ENCODE measurements at regions not wholly inside any gene's neighbourhood (a gene's known extent, or its start where the extent isn't known, plus 50 kb on each side); places are given as distances from the start of the nearest gene placed in this dataset.
A peak's percentile ranks its signal among the peaks of the same experiment; 100 is the strongest.

DNA sequence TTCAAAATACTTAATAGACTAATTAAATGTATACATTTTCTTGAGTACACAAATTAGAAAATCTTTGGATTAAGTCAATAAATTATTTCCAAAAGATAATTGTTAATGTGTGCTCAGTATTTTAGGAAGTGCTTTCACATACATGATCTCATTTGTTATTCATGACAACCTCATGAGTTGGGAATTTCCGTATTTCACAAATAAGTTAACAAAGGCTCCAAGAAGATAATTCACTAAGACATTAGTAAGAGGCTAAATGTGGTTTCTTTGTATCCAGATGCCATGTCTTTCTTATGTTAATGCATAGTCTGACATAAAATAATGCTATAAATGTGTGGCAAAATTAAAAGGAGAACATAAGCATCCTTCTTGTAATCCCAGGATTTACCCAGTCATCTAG is 79.5 kb upstream of the TCF21 start:
- H4K5ac ChIP-seq (ENCODE audit: low read depth, low read length), result no peak overlapping the region
- H3K4me2 ChIP-seq (ENCODE audit: low read depth, low read length), result no peak overlapping the region
- no TSS peak for BruUV-seq (replicated peaks)
- WGBS, 2 experiments (ENCODE audit: extremely low coverage in 2 of 2, insufficient read length in 1 of 2), result no CpG with 5 or more reads among the region's 1 CpG
- no peak for TF ChIP-seq MXI1 (IDR thresholded peaks at IDR 0.05; ENCODE audit: borderline replicate concordance, low read depth, low read length)
- no peak for TF ChIP-seq CEBPB (IDR thresholded peaks at IDR 0.05; ENCODE audit: low read depth, low read length)
- no peak for TF ChIP-seq BHLHE40 (IDR thresholded peaks at IDR 0.05; ENCODE audit: low read depth, low read length)
- TF ChIP-seq NFE2L2 (IDR thresholded peaks at IDR 0.05; ENCODE audit: low read depth, low read length), result no peak
- TF ChIP-seq, protein P1, sequence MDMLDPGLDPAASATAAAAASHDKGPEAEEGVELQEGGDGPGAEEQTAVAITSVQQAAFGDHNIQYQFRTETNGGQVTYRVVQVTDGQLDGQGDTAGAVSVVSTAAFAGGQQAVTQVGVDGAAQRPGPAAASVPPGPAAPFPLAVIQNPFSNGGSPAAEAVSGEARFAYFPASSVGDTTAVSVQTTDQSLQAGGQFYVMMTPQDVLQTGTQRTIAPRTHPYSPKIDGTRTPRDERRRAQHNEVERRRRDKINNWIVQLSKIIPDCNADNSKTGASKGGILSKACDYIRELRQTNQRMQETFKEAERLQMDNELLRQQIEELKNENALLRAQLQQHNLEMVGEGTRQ (IDR thresholded peaks at IDR 0.05; ENCODE audit: low read depth, low read length), result no peak
- TF ChIP-seq MAZ (IDR thresholded peaks at IDR 0.05; ENCODE audit: borderline replicate concordance, low read depth, low read length), result no peak
- no peak for TF ChIP-seq FOS (IDR thresholded peaks at IDR 0.05; ENCODE audit: low read depth, low read length)
- no peak for TF ChIP-seq RFX5 (IDR thresholded peaks at IDR 0.05; ENCODE audit: low read depth, low read length)
- TF ChIP-seq, protein P2, sequence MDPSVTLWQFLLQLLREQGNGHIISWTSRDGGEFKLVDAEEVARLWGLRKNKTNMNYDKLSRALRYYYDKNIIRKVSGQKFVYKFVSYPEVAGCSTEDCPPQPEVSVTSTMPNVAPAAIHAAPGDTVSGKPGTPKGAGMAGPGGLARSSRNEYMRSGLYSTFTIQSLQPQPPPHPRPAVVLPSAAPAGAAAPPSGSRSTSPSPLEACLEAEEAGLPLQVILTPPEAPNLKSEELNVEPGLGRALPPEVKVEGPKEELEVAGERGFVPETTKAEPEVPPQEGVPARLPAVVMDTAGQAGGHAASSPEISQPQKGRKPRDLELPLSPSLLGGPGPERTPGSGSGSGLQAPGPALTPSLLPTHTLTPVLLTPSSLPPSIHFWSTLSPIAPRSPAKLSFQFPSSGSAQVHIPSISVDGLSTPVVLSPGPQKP (IDR thresholded peaks at IDR 0.05; ENCODE audit: borderline replicate concordance, low read depth, low read length), result no peak
- no peak for TF ChIP-seq POLR2A (IDR thresholded peaks at IDR 0.05; ENCODE audit: low read depth, low read length)
- no peak for TF ChIP-seq SMC3 (IDR thresholded peaks at IDR 0.05; ENCODE audit: low read depth, low read length)
- TF ChIP-seq, protein P3, sequence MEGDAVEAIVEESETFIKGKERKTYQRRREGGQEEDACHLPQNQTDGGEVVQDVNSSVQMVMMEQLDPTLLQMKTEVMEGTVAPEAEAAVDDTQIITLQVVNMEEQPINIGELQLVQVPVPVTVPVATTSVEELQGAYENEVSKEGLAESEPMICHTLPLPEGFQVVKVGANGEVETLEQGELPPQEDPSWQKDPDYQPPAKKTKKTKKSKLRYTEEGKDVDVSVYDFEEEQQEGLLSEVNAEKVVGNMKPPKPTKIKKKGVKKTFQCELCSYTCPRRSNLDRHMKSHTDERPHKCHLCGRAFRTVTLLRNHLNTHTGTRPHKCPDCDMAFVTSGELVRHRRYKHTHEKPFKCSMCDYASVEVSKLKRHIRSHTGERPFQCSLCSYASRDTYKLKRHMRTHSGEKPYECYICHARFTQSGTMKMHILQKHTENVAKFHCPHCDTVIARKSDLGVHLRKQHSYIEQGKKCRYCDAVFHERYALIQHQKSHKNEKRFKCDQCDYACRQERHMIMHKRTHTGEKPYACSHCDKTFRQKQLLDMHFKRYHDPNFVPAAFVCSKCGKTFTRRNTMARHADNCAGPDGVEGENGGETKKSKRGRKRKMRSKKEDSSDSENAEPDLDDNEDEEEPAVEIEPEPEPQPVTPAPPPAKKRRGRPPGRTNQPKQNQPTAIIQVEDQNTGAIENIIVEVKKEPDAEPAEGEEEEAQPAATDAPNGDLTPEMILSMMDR (conservative IDR thresholded peaks at IDR 0.05; ENCODE audit: low read depth, low read length), result no peak
- no peak for TF ChIP-seq RAD21 (IDR thresholded peaks at IDR 0.05; ENCODE audit: low read length)
- TF ChIP-seq RCOR1 (IDR thresholded peaks at IDR 0.05; ENCODE audit: insufficient replicate concordance, low read length), result no peak
- TF ChIP-seq MAFK (IDR thresholded peaks at IDR 0.05; ENCODE audit: low read depth, low read length), result no peak
- TF ChIP-seq CHD1 (IDR thresholded peaks at IDR 0.05; ENCODE audit: low read depth, low read length), result no peak
- H2BK15ac ChIP-seq (ENCODE audit: low read depth, low read length), result no peak overlapping the region
- H3K4me3 ChIP-seq (ENCODE audit: insufficient read depth, low read depth, low read length), result no peak overlapping the region
- no peak overlapping the region for H2AK5ac ChIP-seq (ENCODE audit: low read depth, low read length)
- no peak overlapping the region for H2AK9ac ChIP-seq (replicated peaks; ENCODE audit: low read depth, low read length, poor library complexity)
- H2BK120ac ChIP-seq (ENCODE audit: low read depth, low read length), result no peak overlapping the region
- 0 out of 2 replicates have a peak overlapping the region, but pooled peaks have one; percentile 10 for H3K14ac ChIP-seq (replicated peaks; ENCODE audit: low read depth, low read length)
- no peak overlapping the region for H4K8ac ChIP-seq (ENCODE audit: low read depth in 2 of 2, low read length in 2 of 2)
- dilution Hi-C loops (cut with HindIII; ENCODE audit: low sequenced_read_pairs, unreplicated experiment), result no loop called here
- CTCF ChIA-PET, result no interaction called here
- intact Hi-C loops (cut with micrococcal nuclease), result no loop called here
- no peak overlapping the region for H2AFZ ChIP-seq (replicated peaks; ENCODE audit: low read length, poor library complexity)
- no peaks in the 10 kb centered on the region for H3K27me3 ChIP-seq (ENCODE audit: control insufficient read depth, insufficient read depth, low read length)
- no peaks in the 10 kb centered on the region for H3K9me1 ChIP-seq (ENCODE audit: insufficient read depth, low read length)
- no peak overlapping the region for H2BK20ac ChIP-seq (ENCODE audit: low read depth, low read length)
- ATAC-seq (ENCODE audit: low read depth) (no peak), DNase-seq (peak; percentile 48)
- POLR2A ChIA-PET (ENCODE audit: unreplicated experiment), result no interaction called here
- H4K20me1 ChIP-seq (ENCODE audit: insufficient read depth, low read length), result no peaks in the 10 kb centered on the region
- no peak overlapping the region; the same call in 1 of the 2 replicates for H4K91ac ChIP-seq (ENCODE audit: insufficient read depth, low read depth, low read length)
- no peak overlapping the region for H3K23ac ChIP-seq (ENCODE audit: low read depth, low read length)
- no peaks in the 10 kb centered on the region; the same call in 1 of the 2 replicates for H3K4me1 ChIP-seq (ENCODE audit: control insufficient read depth, insufficient read depth, low read length)
- in situ Hi-C loops (cut with MboI; ENCODE audit: low sequenced_read_pairs), result no loop called here
- no peak overlapping the region for H3K9ac ChIP-seq (ENCODE audit: low read depth, low read length)
- no peaks in the 10 kb centered on the region for H3K36me3 ChIP-seq (ENCODE audit: control insufficient read depth, insufficient read depth, low read length)
- no peak overlapping the region for H3K4ac ChIP-seq (ENCODE audit: low read depth, low read length)
- no peak overlapping the region for H3K56ac ChIP-seq (ENCODE audit: extremely low read depth, insufficient read depth, low read length)
- H3K27ac ChIP-seq (ENCODE audit: insufficient read depth, low read length), result no peak overlapping the region
- peak overlapping the region; percentile 11; the same call in 1 of the 2 replicates for H3K18ac ChIP-seq (ENCODE audit: low read depth, low read length)
- H2BK5ac ChIP-seq (ENCODE audit: low read depth, low read length, poor library complexity, severe bottlenecking), result no peak overlapping the region
- H3K79me1 ChIP-seq (ENCODE audit: low read depth in 1 of 2, low read length in 2 of 2), result no peaks in the 10 kb centered on the region
- no peaks in the 10 kb centered on the region; the same call in 1 of the 2 replicates for H3K9me3 ChIP-seq (ENCODE audit: control insufficient read depth, insufficient read depth, low read length)

All from IMR-90 (cell line).